Cardiac muscle cell (in vitro differentiated cells and primary cell): ENCODE measurements at regions not wholly inside any gene's neighbourhood (a gene's known extent, or its start where the extent isn't known, plus 50 kb on each side); places are given as distances from the start of the nearest gene placed in this dataset.

ENCODE experiments used
- DNase-seq, 2 donors: peaks; one replicate each; pipeline versions ENCODE4 v3.0.0 to v3.0.0-alpha.2; 2010 to 2017; ENCODE audit warnings: low read depth in 1 of 2, low spot score in 1 of 2
- H3K27ac ChIP-seq: fragments of 200-600 bp; sonication (generic); 2 replicates; pipeline ENCODE4 v1.5.1; 2016
- H3K27me3 ChIP-seq: fragments of 200-600 bp; sonication (generic); 2 replicates; pipeline ENCODE4 v1.6.0; 2016; ENCODE audit warnings: control low read depth
- H3K36me3 ChIP-seq: fragments of 200-600 bp; sonication (generic); 2 replicates; pipeline ENCODE4 v1.5.1; 2016; ENCODE audit warnings: control low read depth
- H3K4me1 ChIP-seq: fragments of 200-600 bp; sonication (generic); 2 replicates; pipeline ENCODE4 v1.8.1; 2017; ENCODE audit warnings: low read depth, mild to moderate bottlenecking, mixed run types
- H3K4me3 ChIP-seq: fragments of 200-600 bp; sonication (generic); 2 replicates; pipeline ENCODE4 v1.5.1; 2016; ENCODE audit warnings: mild to moderate bottlenecking
- H3K9me3 ChIP-seq: fragments of 200-600 bp; sonication (generic); 2 replicates; pipeline ENCODE4 v1.5.1; 2017; ENCODE audit warnings: low read depth, mild to moderate bottlenecking, control low read depth
- TF ChIP-seq, protein P1 (sequence below): IDR thresholded peaks from 2 replicates; pipeline ENCODE4 v1.5.1; 2012; ENCODE audit warnings: low read depth, mild to moderate bottlenecking, low read length

DNA sequence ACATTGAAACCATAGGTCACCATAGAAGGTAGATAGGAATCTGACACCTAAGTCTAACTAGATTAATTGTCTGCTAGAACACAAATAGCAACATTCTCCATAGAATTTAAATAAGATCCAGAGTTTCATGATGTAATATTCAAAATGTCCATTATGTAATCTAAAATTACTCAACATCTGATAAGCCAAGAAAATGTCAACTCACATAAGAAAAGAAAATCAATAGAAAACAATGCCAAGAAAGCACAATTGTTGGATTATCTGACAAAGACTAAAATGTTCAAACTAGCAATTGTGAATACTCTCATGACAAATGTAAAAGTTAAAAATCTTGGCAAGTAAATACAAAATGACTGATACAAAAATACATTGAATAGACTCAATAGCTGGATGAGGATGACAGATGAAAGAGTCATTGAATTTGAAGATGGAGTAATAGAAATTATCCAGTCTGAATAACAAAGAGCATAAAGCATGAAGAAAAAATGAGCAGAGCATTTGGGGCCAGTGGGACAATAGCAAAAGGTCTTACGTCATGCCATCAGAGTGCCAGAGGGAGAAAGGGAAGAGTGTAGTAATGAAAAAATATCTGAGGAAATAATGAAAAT lies 358.6 kb downstream of the METTL4 start:
- no peaks in the 10 kb centered on the region for H3K9me3 ChIP-seq
- H3K36me3 ChIP-seq = no peaks in the 10 kb centered on the region
- H3K4me1 ChIP-seq = no peaks in the 10 kb centered on the region
- DNase-seq = no peak
- no peak overlapping the region for H3K27ac ChIP-seq
- TF ChIP-seq, protein P1, sequence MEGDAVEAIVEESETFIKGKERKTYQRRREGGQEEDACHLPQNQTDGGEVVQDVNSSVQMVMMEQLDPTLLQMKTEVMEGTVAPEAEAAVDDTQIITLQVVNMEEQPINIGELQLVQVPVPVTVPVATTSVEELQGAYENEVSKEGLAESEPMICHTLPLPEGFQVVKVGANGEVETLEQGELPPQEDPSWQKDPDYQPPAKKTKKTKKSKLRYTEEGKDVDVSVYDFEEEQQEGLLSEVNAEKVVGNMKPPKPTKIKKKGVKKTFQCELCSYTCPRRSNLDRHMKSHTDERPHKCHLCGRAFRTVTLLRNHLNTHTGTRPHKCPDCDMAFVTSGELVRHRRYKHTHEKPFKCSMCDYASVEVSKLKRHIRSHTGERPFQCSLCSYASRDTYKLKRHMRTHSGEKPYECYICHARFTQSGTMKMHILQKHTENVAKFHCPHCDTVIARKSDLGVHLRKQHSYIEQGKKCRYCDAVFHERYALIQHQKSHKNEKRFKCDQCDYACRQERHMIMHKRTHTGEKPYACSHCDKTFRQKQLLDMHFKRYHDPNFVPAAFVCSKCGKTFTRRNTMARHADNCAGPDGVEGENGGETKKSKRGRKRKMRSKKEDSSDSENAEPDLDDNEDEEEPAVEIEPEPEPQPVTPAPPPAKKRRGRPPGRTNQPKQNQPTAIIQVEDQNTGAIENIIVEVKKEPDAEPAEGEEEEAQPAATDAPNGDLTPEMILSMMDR = no peak
- H3K27me3 ChIP-seq = no peaks in the 10 kb centered on the region
- no peak overlapping the region for H3K4me3 ChIP-seq

DNA sequence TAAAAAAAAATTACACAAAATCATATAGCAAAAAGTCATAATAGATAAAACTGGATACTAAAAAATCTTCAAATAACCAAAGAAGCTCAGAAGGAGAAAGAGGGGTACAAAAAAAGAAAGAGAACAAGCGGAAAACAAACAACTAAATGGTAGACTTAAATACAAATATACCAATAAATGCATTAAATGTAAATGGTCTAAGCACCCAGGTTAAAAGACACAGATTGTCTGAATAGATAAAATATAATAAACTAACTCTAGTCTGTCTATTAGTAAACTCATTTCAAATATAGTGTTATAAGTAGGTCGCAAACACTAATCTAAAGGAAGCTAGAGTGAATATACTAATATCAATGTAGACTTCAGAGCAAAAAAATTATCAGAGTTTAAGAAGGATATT lies 357.4 kb downstream of the METTL4 start:
- TF ChIP-seq, protein P1 = no peak
- DNase-seq = no peak
- Histone ChIP-seq H3K4me3 (no peak overlapping the region), H3K4me1 (no peaks in the 10 kb centered on the region), H3K36me3 (no peaks in the 10 kb centered on the region), H3K27ac (no peak overlapping the region), H3K27me3 (no peaks in the 10 kb centered on the region), H3K9me3 (no peaks in the 10 kb centered on the region)

DNA sequence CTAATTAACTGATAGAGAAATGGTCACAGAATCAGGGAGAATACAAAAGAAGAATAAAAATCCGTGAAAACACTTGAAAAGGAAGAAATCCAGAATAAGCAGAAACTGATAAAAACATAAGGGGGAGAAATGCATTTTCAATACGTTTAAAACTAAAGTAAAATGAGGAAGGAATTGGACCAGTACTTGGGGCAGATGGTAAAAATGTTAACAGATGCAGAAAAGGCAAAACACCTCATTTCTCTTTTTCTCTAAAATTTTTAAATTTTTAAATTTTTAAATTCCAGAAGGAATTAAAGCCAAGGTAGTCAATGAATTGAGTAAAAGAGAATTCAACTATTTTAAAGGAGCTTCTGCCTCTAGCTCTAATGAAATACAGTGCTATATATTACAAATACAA lies 353.9 kb downstream of the METTL4 start:
- no peak overlapping the region for H3K27ac ChIP-seq
- no peaks in the 10 kb centered on the region for H3K4me1 ChIP-seq
- no peak for DNase-seq
- no peak overlapping the region for H3K4me3 ChIP-seq
- no peaks in the 10 kb centered on the region for H3K9me3 ChIP-seq
- H3K36me3 ChIP-seq = no peaks in the 10 kb centered on the region
- TF ChIP-seq, protein P1 = no peak
- H3K27me3 ChIP-seq = no peaks in the 10 kb centered on the region

DNA sequence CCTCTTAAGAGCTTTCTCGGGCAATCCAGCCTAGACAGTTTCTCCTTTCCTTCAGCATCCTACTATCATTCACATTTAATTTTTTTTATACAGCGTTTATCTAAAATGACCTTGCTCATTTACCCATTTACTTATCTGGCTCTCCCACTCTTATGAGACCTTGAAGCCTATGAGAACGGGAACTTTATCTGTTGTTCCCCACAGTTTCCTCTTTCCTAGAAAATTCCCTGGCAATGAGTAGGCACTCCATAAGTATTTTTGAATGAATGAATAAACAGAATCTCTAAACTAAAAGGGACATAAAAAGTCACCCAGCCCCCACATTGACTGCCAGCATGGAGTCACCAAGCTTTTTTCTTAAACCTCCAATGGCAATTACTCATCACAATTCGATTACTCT lies 353.2 kb downstream of the METTL4 start:
- DNase-seq = peak in 1 of 2 donors; percentile 9
- Histone ChIP-seq H3K27ac (no peak overlapping the region), H3K9me3 (no peaks in the 10 kb centered on the region), H3K36me3 (no peaks in the 10 kb centered on the region), H3K4me3 (no peak overlapping the region), H3K27me3 (no peaks in the 10 kb centered on the region), H3K4me1 (no peaks in the 10 kb centered on the region)
- TF ChIP-seq, protein P1 = no peak

DNA sequence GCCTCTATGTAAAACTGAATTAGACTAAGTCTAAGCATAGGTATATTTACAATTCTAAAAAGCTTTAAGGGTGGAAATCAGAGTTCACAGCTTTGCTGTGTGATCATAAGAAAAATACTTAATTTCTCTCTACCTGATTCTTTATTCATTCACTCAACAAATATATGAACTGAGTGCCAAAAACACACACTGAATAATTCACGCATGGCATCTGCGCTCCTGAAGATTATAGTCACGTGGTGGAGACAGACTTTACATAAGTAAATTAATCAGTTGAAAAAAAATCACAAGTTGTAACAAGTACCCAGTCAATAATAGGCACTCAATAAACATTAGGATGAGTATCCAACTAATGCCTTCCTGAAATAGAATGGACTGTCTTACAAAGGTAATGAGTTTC lies 351.6 kb downstream of the METTL4 start:
- H3K27ac ChIP-seq = no peak overlapping the region
- H3K27me3 ChIP-seq = no peaks in the 10 kb centered on the region

More for the DNA sequence above, 351.6 kb downstream of the METTL4 start:
- H3K4me1 ChIP-seq = no peaks in the 10 kb centered on the region
- H3K4me3 ChIP-seq = no peak overlapping the region
- DNase-seq = no peak
- H3K9me3 ChIP-seq = no peaks in the 10 kb centered on the region
- TF ChIP-seq, protein P1 = no peak
- H3K36me3 ChIP-seq = no peaks in the 10 kb centered on the region
